ENCODE measurements at regions not wholly inside any gene's neighbourhood (a gene's known extent, or its start where the extent isn't known, plus 50 kb on each side); places are given as distances from the start of the nearest gene placed in this dataset.

GRCh38 chr1:232518349-232518748 lies 111.6 kb downstream of the SIPA1L2 start:
- DNase-seq, result no peak

GRCh38 chr1:232517204-232517603 lies 112.7 kb downstream of the SIPA1L2 start:
- no peak for DNase-seq

- no peak for DNase-seq
Measured at GRCh38 chr1:232515706-232516105, 114.2 kb downstream of the SIPA1L2 start.

- DNase-seq, result no peak
Measured at GRCh38 chr1:232512712-232513111, 117.2 kb downstream of the SIPA1L2 start.

- no peak for DNase-seq
Measured at GRCh38 chr1:232511172-232511571, 118.8 kb downstream of the SIPA1L2 start.

- no peak for DNase-seq
Measured at GRCh38 chr1:232510367-232511110, 119.4 kb downstream of the SIPA1L2 start.

- DNase-seq, result no peak
Measured at GRCh38 chr1:232509570-232509969, 120.4 kb downstream of the SIPA1L2 start.

GRCh38 chr1:232508130-232508701 lies 121.7 kb downstream of the SIPA1L2 start:
- no peak for DNase-seq

GRCh38 chr1:232507571-232507970 lies 122.4 kb downstream of the SIPA1L2 start:
- DNase-seq, result no peak

- no peak for DNase-seq
Measured at GRCh38 chr1:232505884-232506283, 124.0 kb downstream of the SIPA1L2 start.

GRCh38 chr1:232504651-232505050 lies 125.3 kb downstream of the SIPA1L2 start:
- no peak for DNase-seq

- DNase-seq, result no peak
Measured at GRCh38 chr1:232503497-232503896, 126.4 kb downstream of the SIPA1L2 start.

- DNase-seq, result no peak
Measured at GRCh38 chr1:232501854-232502253, 128.1 kb downstream of the SIPA1L2 start.

- DNase-seq, result no peak
Measured at GRCh38 chr1:232499188-232499587, 130.7 kb downstream of the SIPA1L2 start.

GRCh38 chr1:232493869-232494268 lies 136.1 kb downstream of the SIPA1L2 start:
- no peak for DNase-seq

- no peak for DNase-seq
Measured at GRCh38 chr1:232489256-232489655, 140.7 kb downstream of the SIPA1L2 start.

GRCh38 chr1:232487236-232487635 lies 142.7 kb downstream of the SIPA1L2 start:
- DNase-seq, result no peak

GRCh38 chr1:232486454-232487207 lies 143.3 kb downstream of the SIPA1L2 start:
- DNase-seq, result no peak

GRCh38 chr1:232486006-232486405 lies 143.9 kb downstream of the SIPA1L2 start:
- no peak for DNase-seq

GRCh38 chr1:232484856-232485255 lies 145.1 kb downstream of the SIPA1L2 start:
- no peak for DNase-seq

- no peak for DNase-seq
Measured at GRCh38 chr1:232483826-232484225, 146.1 kb downstream of the SIPA1L2 start.

- DNase-seq, result no peak
Measured at GRCh38 chr1:232481091-232481490, 148.8 kb downstream of the SIPA1L2 start.

- DNase-seq, result no peak
Measured at GRCh38 chr1:232477728-232478127, 152.2 kb downstream of the SIPA1L2 start.

- no peak for DNase-seq
Measured at GRCh38 chr1:232476538-232476950, 153.4 kb downstream of the SIPA1L2 start.
